ENCODE measurements at regions not wholly inside any gene's neighbourhood (a gene's known extent, or its start where the extent isn't known, plus 50 kb on each side); places are given as distances from the start of the nearest gene placed in this dataset.

DNA sequence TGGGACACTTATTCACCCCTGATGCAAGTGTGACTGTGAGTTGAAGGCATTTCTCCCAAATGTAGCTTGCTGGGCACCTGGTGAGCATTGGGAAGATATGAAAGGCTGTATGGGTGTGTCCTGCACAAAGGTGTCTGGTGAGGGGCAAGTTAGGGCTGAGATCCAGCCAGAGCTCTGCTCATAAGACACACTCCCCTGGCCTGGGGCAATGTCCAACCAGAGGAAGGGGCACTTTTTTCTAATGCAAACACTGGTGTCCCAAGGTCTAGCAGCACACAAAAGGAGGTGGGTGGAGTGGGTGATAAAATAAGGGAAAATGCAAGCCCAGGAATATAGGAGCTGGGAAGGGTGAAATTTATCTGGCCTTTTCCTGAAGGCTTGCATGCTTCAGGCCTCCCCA, 57.0 kb upstream of the TRABD2B start:
- Mint-ChIP-seq H3K27me3 (peaks cover 29% of the 10 kb centered on the region), H3K4me3 (no peak overlapping the region), H3K9me3 (ENCODE audit: insufficient read depth) (no peaks in the 10 kb centered on the region), H3K4me1 (no peaks in the 10 kb centered on the region), H3K27ac (no peak overlapping the region)
- DNase-seq (no peak), ATAC-seq (ENCODE audit: low read depth) (no peak)
- no peak overlapping the region for H3K4me2 ChIP-seq (replicated peaks; ENCODE audit: low read depth, low read length, poor library complexity, severe bottlenecking)
- H3K9me3 ChIP-seq (ENCODE audit: control extremely low read depth in 1 of 3, control insufficient read depth in 2 of 3, insufficient read depth in 1 of 3, low read length in 2 of 3): no peaks in the 10 kb centered on the region
- H3K4me3 ChIP-seq (ENCODE audit: control extremely low read depth in 1 of 5, extremely low read depth in 1 of 5, insufficient read depth in 1 of 5, low read depth in 2 of 5, low read length in 4 of 5): no peak overlapping the region
- H2AFZ ChIP-seq (ENCODE audit: insufficient read depth, low read depth, low read length, poor library complexity, severe bottlenecking): no peak overlapping the region
- no peaks in the 10 kb centered on the region for H4K20me1 ChIP-seq (ENCODE audit: control insufficient read depth, insufficient read depth, low read length, poor library complexity, severe bottlenecking)
- H3K9ac ChIP-seq (ENCODE audit: low read length): no peak overlapping the region
- H3K4me1 ChIP-seq (ENCODE audit: control insufficient read depth in 2 of 2, insufficient read depth in 2 of 2, low read length in 2 of 2): no peaks in the 10 kb centered on the region
- POLR2A ChIA-PET: no interaction called here
- CTCF ChIA-PET: no interaction called here
- TF ChIP-seq EZH2 (IDR thresholded peaks at IDR 0.05; ENCODE audit: borderline replicate concordance, insufficient read depth, low read depth, low read length, poor library complexity, severe bottlenecking) (no peak), CTCF (IDR thresholded peaks at IDR 0.05) (no peak)
- intact Hi-C loops (cut with micrococcal nuclease): no loop called here
- H3K36me3 ChIP-seq (replicated peaks in 1 of 2; ENCODE audit: control extremely low read depth in 1 of 2, control insufficient read depth in 1 of 2, extremely low read depth in 1 of 2, insufficient read depth in 2 of 2, low read length in 1 of 2): no peaks in the 10 kb centered on the region
- H3K79me2 ChIP-seq (ENCODE audit: control insufficient read depth, insufficient read depth, low read length): no peaks in the 10 kb centered on the region
- H3K27ac ChIP-seq (ENCODE audit: low read length in 2 of 2): no peak overlapping the region
- H3K27me3 ChIP-seq (replicated peaks in 1 of 4; ENCODE audit: control extremely low read depth in 1 of 4, control insufficient read depth in 3 of 4, insufficient read depth in 4 of 4, low read length in 3 of 4): peaks cover 0 to 3% (median 0%) of the 10 kb centered on the region in 4 experiments

- TF ChIP-seq EZH2 (IDR thresholded peaks at IDR 0.05; ENCODE audit: borderline replicate concordance, insufficient read depth, low read depth, low read length, poor library complexity, severe bottlenecking) (no peak), CTCF (IDR thresholded peaks at IDR 0.05) (no peak)
- no peaks in the 10 kb centered on the region for H3K9me3 Mint-ChIP-seq (ENCODE audit: insufficient read depth)
- intact Hi-C loops (cut with micrococcal nuclease): no loop called here
- no peaks in the 10 kb centered on the region for H3K4me1 Mint-ChIP-seq
- Histone ChIP-seq H2AFZ (ENCODE audit: insufficient read depth, low read depth, low read length, poor library complexity, severe bottlenecking) (no peak overlapping the region), H3K9me3 (ENCODE audit: control extremely low read depth in 1 of 3, control insufficient read depth in 2 of 3, insufficient read depth in 1 of 3, low read length in 2 of 3) (no peaks in the 10 kb centered on the region), H3K4me3 (ENCODE audit: control extremely low read depth in 1 of 5, extremely low read depth in 1 of 5, insufficient read depth in 1 of 5, low read depth in 2 of 5, low read length in 4 of 5) (no peak overlapping the region), H3K79me2 (ENCODE audit: control insufficient read depth, insufficient read depth, low read length) (no peaks in the 10 kb centered on the region), H3K4me2 (replicated peaks; ENCODE audit: low read depth, low read length, poor library complexity, severe bottlenecking) (no peak overlapping the region), H3K27ac (ENCODE audit: low read length in 2 of 2) (no peak overlapping the region), H3K9ac (ENCODE audit: low read length) (no peak overlapping the region), H4K20me1 (ENCODE audit: control insufficient read depth, insufficient read depth, low read length, poor library complexity, severe bottlenecking) (no peaks in the 10 kb centered on the region), H3K36me3 (replicated peaks in 1 of 2; ENCODE audit: control extremely low read depth in 1 of 2, control insufficient read depth in 1 of 2, extremely low read depth in 1 of 2, insufficient read depth in 2 of 2, low read length in 1 of 2) (no peaks in the 10 kb centered on the region), H3K4me1 (ENCODE audit: control insufficient read depth in 2 of 2, insufficient read depth in 2 of 2, low read length in 2 of 2) (no peaks in the 10 kb centered on the region), H3K27me3 (replicated peaks in 1 of 4; ENCODE audit: control extremely low read depth in 1 of 4, control insufficient read depth in 3 of 4, insufficient read depth in 4 of 4, low read length in 3 of 4) (no peaks in the 10 kb centered on the region)
- DNase-seq: no peak
- no CpG with 5 or more reads among the region's 1 CpG for WGBS (ENCODE audit: insufficient coverage)
- CTCF ChIA-PET: no interaction called here
- H3K27me3 Mint-ChIP-seq: peaks cover 29% of the 10 kb centered on the region
- H3K4me3 Mint-ChIP-seq: no peak overlapping the region
- POLR2A ChIA-PET: no interaction called here
- H3K27ac Mint-ChIP-seq: no peak overlapping the region
- ATAC-seq (ENCODE audit: low read depth): no peak
Measured at GRCh38 chr1:48052923-48053291, 55.7 kb upstream of the TRABD2B start.
